ENCODE measurements at regions not wholly inside any gene's neighbourhood (a gene's known extent, or its start where the extent isn't known, plus 50 kb on each side); places are given as distances from the start of the nearest gene placed in this dataset.

- TF ChIP-seq POLR2A (IDR thresholded peaks at IDR 0.05; ENCODE audit: low read length), result no peak
- no peak for TF ChIP-seq GATA1 (IDR thresholded peaks at IDR 0.05; ENCODE audit: low read depth, low read length)
These were observed 160.1 kb upstream of the CADM1 start for GRCh38 chr11:115664313-115664712.

All from erythroblast (primary cell).